NCI-H526 treated with DMSO at 0.1 percent for 48 hours (cell line): ENCODE measurements at regions not wholly inside any gene's neighbourhood (a gene's known extent, or its start where the extent isn't known, plus 50 kb on each side); places are given as distances from the start of the nearest gene placed in this dataset.
"Not testable (repeated sequence)": the region's sequence is repeated elsewhere in the genome, so short reads cannot be mapped to it uniquely, and the experiment has no call there.

Experiments
- DNase-seq: peaks from one replicate; lab custom pipeline; 2025; lab: John Stamatoyannopoulos, UW

- no peak for DNase-seq
These were observed 100.7 kb downstream of the SLC16A1 start for GRCh38 chr1:112855152-112855828.

DNA sequence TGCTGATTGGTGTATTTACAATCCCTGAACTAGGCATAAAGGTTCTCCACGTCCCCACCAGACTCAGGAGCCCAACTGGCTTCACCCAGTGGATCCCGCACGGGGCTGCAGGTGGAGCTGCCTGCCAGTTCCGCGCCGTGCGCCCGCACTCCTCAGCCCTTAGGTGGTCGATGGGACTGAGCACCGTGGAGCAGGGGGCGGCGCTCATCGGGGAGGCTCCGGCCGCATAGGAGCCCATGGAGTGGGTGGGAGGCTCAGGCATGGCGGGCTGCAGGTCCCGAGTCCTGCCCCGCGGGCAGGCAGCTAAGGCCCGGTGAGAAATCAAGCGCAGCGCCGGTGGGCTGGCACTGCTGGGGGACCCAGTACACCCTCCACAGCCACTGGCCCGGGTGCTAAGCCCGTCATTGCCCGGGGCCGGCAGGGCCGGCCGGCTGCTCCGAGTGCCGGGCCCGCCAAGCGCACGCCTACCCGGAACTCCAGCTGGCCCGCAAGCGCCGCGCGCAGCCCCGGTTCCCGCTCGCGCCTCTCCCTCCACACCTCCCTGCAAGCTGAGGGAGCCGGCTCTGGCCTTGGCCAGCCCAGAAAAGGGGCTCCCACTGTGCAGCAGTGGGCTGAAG lies 101.5 kb downstream of the SLC16A1 start:
- DNase-seq = not testable (repeated sequence)

DNA sequence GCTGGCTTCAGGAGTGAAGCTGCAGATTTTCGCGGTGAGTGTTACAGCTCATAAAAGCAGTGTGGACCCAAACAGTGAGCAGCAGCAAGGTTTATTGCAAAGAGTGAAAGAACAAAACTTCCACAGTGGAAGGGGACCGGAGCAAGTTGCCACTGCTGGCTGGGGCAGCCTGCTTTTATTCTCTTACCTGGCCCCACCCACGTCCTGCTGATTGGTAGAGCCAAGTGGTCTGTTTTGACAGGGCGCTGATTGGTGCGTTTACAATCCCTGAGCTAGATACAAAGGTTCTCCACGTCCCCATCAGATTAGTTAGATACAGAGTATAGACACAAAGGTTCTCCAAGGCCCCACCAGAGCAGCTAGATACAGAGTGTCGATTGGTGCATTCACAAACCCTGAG lies 102.1 kb downstream of the SLC16A1 start:
- not testable (repeated sequence) for DNase-seq

- no peak for DNase-seq
These were observed 103.1 kb downstream of the SLC16A1 start for GRCh38 chr1:112852934-112853333.

- peak; percentile 98 for DNase-seq
These were observed 103.7 kb downstream of the SLC16A1 start for GRCh38 chr1:112852276-112852675.

GRCh38 chr1:112850034-112850757 lies 105.8 kb downstream of the SLC16A1 start:
- peak; percentile 45 for DNase-seq

DNA sequence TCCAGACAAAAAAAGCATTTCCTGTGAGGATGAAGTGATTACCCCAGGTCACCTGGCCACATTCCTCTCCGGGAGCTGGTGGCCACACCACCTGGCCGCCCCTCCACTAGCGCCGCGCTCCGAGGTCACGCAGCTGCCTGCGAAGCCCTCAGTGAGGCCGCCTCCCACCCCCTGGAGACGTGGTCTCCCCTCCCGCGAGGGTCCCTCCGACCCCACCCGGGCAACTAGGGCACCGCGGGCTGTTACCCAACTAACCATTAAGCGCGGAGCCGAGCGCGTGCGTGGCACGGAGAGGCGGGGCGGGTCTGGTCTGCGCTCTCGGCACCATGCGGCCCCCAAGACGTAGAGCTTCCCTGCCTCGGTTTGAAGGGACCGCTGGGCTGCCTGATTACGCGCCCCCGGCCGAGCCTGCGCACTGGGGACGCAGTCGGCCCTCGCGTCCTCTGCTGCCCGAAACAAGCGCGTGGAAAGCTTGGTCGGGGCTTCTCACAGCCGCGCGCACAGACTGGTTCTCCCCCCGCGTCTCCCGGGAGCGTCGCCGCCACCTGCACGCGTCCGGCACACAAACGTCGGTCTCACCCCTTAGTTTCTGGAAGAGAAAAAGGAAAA lies 106.5 kb downstream of the SLC16A1 start:
- peak; percentile 83 for DNase-seq

DNA sequence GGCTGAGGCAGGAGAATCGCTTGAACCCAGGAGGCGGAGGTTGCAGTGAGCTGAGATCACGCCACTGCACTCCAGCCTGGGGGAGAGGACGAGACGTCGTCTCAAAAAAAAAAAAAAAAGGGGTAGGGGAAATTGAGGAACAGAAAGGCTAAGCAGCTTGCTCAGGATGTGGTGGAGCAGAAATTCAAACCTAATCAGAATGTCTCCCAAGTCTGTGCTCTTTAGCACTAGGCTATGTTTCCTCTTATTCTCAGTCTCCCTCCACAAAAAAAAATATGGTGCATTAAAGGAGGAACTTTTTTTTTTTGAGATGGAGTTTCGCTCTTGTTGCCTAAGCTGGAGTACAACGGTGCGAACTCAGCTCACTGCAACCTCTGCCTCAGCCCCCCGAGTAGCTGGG lies 114.2 kb downstream of the SLC16A1 start:
- no peak for DNase-seq

GRCh38 chr1:112840631-112841624 lies 115.1 kb downstream of the SLC16A1 start:
- peak; percentile 44 for DNase-seq

DNA sequence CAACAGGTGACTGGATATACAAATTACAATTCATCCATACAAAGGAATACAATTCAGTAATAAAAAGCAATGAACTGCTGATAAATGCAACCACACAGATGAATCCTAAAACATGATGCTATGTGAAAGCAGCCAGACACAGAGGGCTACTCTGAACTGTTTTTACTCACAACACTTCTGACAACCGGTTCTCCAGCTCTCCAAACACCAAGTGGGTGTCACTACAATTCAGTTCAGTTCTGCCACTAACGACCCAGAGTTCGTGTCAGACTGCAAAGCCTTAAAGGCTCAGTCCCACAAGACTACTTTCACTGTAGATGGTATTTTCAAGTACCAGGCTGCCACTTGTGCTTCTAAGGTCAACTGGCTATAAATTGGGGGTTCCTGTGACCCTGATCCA lies 119.4 kb downstream of the SLC16A1 start:
- no peak for DNase-seq

DNA sequence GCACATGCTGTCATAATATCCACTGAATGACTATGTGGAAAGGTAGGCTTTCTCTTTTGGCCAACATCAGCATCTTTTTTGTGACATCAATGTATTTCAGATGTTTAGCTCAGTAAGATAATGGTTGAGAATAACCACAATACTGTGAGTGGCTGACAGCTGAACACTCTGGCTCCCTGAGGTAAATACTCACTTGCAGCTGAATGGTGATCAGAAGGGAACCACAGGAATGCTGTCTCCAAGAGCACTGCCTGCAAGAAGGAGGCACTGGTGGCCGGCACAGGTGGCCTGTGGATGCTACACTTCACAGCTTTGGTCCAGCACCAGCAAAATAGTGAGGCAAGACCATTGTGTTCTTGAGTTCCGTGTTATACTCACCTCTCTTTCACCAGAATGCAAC lies 118.7 kb upstream of the PPM1J start:
- no peak for DNase-seq

DNA sequence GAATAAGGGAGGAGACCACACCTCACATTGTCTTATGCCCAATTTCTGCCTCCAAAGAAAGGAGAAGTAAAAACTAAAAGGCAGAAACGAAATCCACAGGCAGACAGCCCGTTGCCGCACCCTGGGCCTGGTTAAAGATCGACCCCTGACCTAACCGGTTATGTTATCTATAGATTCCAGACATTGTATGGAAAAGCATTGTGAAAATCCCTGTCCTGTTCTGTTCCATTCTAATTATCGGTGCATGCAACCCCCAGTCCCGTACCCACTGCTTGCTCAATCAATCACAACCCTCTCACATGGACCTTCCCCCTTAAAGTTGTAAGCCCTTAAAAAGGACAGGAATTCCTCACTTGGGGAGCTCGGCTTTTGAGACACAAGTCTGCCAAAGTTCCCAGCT lies 117.1 kb upstream of the PPM1J start:
- DNase-seq = not testable (repeated sequence)

GRCh38 chr1:112829691-112830090 lies 114.6 kb upstream of the PPM1J start:
- not testable (repeated sequence) for DNase-seq

DNA sequence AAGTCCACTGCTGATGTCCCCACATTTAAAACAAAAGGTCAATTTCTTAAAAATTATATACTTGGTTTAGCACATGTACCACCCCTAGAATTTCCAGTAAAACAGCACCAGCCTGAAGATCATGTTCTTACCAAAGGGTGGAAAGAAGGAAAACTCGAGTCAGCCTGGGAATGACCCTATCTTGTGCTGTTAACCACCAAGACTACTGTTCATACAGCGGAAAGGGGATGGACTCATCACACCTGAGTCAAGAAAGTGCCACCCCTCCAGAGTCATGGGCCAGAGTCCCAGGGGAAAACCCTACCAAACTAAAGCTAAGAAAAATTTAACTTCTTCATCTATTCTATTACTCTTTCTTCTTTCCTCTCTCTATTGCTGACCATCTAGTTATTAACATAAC lies 113.6 kb upstream of the PPM1J start:
- no peak for DNase-seq

DNA sequence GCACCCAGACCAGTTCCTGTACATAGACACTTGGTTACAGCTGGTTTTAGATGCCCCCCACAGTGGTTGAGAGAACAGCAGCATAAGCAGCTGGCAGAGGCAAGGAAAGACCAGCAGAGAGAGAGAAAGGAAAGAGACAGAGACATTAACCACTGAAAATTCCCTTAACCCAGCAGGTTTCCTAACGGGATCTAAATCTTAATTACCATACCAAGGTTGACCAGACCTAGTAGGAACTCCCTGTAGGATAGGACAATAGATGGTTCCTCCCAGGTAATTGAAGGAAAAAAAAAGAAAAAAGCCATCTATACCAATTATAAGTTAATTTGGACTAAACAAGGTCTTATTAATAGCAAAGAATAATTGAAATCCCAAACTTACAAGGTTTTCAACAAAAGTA lies 112.3 kb upstream of the PPM1J start:
- DNase-seq = not testable (repeated sequence)

- no peak for DNase-seq
These were observed 111.2 kb upstream of the PPM1J start for GRCh38 chr1:112826217-112826944.

- DNase-seq = not testable (repeated sequence)
These were observed 110.6 kb upstream of the PPM1J start for GRCh38 chr1:112825563-112826216.

- DNase-seq = not testable (repeated sequence)
These were observed 109.9 kb upstream of the PPM1J start for GRCh38 chr1:112825075-112825474.

DNA sequence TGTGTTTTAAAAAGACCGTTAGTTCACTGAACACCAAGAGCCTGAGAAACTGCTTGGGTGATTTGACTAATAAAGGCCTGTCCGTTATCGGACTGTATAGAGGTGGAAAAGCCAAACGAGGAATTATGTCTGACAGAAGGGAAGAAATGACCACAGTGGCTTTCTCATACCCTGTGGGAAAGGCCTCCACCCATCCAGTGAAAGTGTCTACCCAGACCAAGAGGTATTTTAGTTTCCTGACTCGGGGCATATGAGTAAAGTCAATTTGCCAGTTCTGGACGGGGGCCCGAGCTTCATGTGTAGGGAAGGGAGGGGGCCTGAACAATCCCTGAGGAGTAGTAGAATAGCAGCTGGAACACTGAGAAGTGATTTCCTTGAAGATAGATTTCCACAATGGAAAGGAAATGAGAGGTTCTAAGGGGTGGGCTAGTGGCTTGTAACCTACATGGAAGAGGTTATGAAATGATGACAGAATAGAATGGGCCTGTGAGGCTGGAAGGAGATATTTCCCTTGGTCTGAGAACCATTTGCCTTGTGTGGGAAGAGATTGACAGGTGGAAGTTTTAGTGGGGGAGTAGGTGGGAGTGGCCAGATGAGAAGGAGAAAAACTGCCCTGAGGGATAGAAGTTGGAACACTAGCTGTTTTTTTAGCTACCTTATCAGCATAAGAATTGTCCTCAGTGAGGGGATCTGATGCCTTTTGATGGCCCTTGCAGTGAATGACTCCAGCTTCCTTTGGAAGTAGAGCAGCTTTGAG lies 106.4 kb upstream of the PPM1J start:
- not testable (repeated sequence) for DNase-seq
